Myocyte (in vitro differentiated cells): ENCODE measurements at regions not wholly inside any gene's neighbourhood (a gene's known extent, or its start where the extent isn't known, plus 50 kb on each side); places are given as distances from the start of the nearest gene placed in this dataset.

Experiments
- DNase-seq: peaks from one replicate; pipeline ENCODE4 v3.0.0-alpha.2; 2012; ENCODE audit warnings: low read depth

DNA sequence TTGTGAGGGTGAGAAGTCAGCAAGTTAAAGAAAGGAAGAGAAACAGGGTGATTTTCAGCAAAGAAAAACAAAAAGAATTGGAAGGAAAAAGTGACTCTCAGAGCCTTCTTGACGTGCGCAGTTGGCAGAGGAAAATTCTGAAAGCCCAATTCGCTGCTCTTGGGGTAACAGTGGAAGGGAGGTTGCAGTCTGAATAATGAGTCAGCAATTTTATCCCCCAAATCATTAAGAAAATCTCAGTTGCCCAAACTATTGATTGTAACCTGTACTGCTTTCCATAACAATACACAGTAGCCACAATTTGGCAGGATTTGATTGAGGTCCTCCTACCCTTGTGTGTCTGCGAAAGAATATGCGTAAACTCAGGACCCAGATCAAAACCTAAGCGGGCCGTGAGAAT, 309.1 kb downstream of the EMP1 start:
- DNase-seq, result no peak

DNA sequence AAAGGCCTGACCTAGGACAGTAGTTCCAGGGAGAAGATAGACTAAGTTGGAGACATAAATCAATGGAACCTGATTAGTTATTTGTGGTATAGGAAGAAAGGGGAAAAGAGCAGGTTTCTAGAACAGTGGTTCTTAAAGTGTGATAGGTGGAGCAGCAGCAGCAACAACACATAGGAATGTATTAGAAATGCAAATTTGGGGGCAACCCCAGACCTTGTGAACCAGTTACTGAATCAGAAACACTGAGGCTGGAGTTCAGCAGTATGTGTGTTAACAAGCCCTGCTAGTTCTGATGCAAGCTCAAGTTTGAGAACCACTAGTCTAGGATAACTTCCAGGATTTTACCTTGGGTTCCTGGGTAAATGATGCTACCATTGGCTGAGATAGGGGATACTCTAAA, 308.7 kb downstream of the EMP1 start:
- DNase-seq, result no peak

DNA sequence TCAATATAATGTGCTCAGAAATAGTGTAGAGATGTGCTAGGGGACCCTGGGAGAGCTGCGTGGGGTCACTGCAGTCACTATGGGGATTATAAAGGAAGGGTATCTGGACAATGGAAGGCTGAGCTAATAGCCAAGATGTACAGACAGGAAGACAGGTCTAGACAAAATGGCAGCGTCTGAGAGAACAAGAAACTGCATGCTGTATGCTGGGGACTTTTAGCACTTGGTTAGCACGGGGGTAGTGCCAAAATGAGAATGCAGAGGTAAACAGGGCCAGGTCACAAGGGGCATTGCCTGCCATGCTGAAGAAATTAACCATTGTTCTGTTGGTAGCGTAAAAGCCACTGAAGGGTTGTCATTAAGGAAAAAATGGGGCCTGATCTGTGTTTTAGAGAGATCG, 308.2 kb downstream of the EMP1 start:
- DNase-seq, result no peak

DNA sequence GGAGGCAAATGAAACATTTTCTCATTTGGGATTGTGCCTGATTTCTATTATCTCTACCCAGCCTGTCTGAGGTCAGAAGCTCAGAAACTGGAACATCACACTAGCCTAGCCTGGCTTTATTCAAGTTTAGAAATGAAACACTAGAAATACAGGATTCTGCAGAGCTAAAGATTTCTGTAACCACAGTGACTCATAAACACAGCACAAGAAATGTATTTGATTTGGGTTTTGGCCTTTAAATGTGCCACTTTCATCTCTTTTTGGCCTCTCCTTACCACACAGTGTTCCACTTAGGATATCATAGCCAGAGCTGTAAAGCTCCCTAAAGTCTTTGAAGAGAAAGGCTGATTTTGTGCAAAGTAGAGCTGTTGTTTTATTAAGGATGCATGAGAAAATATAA, 307.5 kb downstream of the EMP1 start:
- no peak for DNase-seq

DNA sequence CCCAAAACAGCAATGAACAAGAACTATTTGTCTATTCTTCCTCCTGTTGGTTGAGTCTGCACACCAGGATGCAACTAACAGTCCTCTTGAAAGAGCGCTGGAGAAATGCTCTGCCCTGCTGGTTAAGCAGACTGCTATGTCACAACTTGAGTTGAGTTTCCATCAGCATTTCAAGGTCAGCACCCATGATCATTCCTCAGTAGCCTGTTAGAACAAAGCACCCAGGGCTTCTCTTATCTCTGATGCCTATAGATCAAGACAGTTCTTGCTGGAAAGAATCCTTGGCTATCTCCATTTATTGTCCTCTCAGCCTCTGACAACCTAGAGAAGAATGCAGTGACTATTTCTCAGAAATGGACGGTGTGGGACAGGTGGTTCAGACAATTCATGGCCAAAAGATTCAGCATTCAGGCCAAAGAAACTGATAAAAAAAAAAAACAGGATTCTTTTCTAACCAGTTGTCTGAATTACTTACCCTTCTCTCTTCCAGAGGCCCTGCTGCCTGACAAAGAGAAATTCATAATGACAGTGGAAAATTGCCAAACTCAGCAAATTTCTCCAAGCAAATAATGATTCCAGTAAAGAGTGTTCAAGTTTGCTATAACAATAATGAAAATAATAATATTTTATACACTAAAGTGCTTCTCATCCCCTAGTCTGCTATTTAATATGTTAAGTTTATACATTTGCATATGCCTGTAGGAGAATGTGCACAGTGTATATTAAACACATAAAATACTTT, 306.7 kb downstream of the EMP1 start:
- DNase-seq, result no peak

DNA sequence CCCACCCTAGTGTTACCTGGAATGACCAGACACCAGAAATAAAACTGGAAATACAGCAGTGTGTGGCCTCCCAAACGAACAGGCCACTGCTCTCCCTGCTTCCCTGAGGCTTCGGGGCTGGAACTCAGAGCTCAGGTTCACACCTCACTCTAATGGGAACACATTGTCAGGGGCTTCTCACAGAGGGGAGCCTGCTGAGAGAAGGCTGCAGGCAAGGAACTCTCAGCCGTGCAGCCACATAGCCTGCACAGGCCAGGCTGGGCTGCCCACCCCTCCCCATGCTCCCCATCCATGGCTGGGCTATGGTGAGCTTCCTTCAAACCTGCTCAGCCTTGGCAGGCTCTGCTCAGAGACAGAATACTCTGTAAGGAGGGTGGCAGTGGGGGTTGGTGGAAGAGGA, 302.5 kb downstream of the EMP1 start:
- no peak for DNase-seq

DNA sequence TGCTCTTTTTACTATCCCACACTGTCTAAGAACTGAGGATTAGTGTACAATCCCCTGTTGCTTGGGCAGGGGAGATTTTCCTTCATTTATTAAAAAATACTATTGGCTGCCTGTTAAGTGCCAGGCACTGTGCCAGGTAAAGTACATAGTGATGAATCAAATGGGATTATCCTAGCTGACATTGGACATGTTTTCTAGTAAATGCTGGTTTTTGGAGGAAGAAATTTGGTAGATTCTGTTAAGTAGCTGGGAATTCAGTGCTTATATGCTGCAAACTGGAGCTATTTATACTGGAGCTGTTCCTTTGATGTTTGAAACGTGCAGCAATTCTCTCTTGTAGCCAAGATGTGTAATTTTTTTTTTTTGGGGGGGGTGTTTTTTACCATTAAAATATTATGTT, 299.6 kb downstream of the EMP1 start:
- no peak for DNase-seq

DNA sequence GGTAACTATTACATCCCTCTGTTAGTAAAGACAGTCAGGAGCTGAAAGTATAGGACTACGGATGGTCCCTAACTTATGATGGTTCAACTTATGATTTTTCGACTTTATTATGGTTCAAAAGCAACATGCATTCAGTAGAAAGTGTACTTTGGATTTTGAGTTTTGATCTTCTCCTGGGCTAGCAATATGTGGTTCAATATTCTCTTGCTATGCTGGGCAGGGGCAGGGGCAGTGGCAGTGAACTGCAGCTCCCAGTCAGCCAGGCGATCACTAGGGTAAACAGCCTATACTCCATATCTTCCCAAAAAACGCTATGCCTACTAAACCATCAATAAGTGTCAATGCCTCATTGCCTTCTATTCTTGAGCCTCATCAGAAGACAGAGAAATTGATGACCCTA, 292.7 kb downstream of the EMP1 start:
- no peak for DNase-seq

DNA sequence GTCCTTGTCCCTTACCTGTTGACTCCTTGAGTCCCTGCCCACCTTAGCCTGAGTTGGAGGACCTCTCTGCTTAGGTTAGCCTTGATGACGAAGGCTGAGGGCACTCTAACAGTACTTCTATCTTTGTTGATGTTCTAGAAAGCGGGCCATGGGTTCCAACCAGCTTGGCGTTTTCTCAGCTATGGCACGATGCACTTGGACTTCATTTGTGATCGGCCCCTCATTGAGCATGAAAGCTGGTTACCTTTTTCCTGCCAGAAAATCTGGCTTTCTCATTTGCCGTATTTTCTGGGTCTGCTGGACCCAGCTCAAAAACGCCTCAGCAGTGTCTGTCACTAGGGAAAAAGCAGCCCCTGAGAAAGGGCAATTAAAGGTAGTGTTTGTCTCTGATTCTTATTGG, 290.8 kb downstream of the EMP1 start:
- DNase-seq, result no peak

DNA sequence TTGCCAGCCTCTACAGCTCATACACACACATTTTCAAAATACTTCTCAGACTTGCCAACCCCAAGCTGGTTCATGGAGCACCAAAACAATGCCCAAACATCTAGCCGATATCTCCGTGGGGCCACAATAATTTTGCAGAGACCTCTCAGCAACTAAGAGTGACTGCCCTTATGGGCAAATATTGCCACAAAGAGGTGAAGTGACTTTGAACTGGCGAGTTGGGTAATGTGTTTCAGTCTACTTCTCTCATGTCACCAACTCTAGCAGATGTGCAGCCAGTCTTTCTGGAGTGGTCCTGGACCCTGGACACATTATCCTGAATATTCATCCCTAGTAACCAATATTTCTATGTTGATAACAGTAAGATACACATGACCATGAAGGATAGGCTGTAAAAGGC, 290.3 kb downstream of the EMP1 start:
- DNase-seq, result no peak

DNA sequence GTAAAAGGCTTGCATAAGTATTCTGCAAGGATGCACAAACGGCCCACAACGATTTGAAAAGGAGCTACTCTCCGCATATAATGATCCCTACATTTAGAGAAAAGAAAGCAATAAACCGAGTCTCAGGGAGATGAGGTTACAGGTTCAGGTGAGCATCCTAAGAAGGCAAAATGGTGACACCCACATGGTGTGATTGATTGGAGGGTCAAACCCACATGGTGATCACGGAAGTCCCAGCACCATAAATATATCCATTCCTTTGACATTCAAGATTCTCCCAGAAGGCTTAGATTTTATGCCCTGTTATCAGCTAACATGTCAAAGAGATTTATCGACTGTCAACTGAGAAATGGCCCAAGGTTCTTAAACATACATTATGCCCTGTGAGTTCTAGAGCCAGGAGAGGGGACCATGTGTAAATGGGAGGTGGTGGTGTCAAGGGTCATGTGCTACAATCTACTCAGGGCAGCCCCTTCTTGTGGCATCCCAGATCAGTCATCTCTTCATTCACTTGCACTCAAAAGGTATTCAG, 282.2 kb downstream of the EMP1 start:
- no peak for DNase-seq

DNA sequence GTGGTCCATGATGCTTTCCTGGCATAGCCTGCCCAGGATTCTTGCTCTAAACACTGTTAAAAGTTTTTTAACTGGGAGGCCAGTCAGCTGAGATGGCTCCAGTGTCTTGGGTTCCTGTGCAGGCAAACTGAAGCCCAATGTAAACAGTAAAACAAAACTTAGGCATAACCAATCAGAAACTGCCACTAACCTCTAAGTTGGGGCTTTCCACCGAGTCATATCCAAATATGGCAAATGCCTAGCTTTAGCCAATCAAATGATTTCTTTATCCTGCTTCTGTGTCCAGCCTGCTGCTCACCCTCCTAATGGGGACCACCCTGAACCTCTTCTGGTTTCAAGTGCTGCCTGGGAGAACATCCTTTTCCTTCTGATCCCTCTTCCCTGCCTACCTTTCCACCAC, 277.9 kb downstream of the EMP1 start:
- no peak for DNase-seq

DNA sequence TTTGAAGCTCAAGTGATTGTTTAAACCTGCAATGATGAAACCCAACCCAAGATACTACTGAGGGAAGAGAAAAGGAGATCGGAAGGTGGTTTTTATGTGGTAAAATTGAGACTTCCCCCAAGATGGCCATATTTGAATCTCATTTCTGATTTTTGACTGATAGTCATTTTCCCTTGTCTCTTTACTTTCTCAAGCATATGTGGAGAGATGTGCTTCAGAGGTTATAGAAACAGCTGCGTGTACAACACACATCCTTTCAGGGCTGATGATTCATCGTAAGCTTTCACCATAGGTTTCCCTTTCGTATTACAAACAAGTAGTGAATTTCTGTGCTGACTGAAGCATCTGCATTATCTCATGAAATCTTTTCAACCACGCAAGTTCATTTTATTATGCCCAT, 276.2 kb downstream of the EMP1 start:
- no peak for DNase-seq

DNA sequence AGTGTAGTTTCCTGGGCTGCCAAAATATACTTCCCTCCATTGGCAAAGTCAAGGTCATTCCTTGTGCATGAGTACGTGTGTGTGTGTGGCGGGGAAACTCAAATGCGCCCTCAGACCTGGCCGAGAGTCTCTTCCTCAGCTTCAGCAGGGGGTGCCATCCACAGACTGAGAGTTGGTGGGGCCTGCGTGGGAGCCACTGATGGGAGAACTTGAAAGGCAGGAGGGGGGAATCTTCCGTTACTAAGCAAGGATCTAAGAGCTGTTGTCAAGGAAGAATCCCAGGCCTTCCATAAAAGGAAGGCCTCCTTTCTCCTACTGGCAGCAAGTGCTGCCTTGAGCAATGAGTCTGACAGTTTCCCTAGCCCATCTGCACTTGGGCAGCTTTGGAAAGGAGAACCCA, 274.9 kb downstream of the EMP1 start:
- DNase-seq, result no peak

DNA sequence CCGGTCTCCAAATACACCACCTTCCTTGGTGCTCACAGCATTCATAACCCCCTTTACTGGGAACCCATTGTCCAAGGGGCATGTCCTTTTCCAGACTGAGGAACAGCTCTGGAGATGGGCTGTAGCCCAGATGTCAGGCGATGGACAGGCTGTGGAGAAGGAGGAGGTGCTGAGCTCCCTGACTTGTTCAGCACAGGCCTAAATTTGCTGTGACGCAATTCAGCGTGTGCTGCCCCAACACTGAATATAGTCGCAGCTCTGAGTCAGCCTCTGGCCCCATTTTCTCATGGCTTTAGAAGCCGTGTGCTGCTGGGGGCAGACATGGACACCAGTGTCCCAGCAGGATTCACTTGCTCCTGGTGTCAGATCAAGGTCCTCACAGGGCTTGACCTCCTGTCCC, 269.1 kb downstream of the EMP1 start:
- DNase-seq, result no peak

DNA sequence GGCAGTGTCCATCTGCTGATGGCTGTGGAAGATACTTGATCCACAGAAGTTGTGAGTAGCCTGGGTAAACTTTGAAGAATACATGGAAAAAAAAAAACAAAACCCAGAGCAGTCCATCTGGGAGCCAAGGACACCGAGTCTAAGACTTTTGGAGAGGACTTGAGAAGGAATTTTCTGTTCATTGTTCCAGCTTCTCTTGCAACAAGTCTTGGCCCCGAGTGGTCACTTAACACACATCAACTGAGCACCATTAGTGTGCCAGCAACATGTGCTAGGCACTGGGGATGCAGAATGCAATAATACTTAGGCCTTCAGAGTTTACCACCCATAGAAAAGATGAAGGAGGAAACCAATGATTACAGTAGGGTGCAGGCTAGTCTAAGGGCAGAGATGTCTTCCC, 266.7 kb downstream of the EMP1 start:
- DNase-seq, result no peak

DNA sequence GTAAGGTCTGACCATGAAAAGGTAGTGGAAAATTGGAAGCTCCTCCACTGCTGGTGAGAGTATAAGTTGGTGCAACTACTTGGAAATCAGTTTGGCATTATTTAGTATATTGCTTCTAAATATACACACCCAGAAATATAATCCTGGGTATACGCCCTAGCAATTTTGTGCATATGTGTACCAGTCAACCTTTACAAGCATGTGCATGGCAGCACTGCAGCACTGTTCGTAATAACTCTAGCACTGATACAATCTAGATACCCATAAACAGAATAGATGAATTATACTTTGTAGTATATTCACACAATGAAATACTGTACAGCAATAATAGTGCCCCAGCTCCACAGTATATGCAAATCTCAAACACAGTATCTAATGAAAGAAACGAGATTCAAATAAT, 265.9 kb downstream of the EMP1 start:
- DNase-seq, result no peak

DNA sequence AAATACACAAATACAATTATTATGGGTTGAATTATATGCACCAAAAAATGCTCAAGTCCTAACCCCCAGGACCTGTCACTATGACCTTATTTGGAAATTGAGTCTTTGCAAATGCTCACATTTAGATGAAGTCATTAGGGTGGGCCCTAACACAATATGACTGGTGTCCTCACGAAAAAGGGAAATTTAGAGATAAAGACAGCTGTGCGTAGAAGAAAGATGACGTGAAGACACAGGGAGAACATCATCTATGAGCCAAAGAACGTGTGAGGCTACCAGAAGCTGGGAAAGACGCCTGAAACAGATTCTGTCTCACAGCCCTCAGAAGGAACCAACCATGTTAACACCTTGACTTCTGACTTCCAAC, 259.2 kb downstream of the EMP1 start:
- DNase-seq, result no peak

DNA sequence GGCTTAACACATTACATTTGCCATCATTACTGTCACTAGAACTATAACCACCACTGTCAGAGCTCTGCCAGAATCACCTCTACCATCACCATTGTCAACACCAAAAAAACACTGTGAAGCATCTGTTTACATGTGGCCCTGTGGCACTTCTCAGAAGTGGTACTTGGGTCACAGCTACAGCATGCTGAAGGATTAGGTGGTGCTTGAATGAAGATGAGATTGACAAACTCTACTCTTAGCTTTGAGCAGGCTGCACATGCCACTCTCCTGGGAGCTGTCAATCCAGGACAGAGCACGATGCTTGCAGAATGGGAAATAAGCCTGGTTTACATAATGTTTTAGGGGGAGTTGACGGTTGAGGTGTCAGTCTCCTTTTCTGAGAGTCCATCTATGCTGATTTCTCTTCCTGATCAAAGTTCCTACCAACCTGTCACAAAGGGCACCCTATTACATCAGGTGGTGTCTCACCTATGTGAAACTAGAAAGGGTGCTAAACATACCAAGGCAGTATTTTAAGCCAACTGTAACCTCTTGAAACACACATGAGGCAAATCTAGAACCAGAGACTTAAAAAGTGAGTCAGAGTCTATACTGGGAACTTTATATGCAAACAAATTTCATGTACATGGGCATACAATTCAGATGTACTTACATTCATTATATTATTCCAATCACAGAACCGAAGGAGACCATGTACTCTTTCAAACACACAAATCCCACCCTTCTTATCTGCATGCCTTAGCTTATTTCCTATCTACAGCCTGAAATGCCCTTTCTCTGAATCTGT, 258.7 kb downstream of the EMP1 start:
- DNase-seq, result no peak

DNA sequence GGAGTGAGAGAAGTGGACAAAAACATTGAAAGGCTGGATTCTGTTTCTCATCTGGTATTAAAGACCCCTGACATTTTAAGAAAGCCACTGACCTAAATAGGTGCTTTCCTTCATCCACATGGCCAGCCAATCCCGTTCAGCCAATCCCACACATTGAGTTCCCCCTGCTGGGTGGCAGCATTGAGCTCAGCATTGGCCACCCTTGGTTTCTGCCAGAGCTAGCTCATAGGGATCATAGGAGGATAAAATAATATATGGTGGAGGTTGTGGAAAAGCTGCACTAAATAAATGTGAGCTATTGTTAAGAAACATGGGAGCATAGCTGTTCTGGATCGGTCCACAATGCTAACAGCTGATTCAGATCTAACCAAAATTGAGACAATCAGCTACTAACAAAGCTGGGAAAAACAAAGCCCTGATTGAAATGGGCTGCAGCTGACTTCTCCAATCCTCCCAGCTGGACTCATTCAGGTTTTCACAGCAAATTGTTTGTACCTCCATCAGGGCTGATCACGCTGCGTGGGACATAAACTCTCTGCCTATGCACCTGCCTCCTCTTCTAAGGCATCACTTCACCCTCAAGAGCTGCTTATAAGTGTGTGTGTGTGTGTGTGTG, 256.5 kb downstream of the EMP1 start:
- DNase-seq, result no peak

DNA sequence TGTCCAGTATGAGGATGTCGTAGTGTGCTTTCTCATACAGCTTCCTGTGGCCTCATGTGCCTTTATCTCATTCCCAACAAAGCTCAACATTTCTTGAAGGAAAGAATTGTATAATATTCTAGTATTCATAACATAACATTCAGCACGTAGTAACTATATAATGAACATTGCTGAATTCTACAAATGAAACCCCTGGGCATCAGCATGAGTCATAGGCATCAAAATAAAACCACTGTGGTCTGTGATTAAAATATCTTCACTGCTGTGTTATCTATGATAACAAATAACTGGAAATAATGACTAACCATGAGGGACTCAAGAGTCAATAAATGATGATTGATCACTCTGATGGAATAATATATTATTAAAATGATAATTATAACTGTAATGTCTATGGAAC, 255.2 kb downstream of the EMP1 start:
- no peak for DNase-seq
